Testis (tissue), 2 donors: ENCODE measurements at regions not wholly inside any gene's neighbourhood (a gene's known extent, or its start where the extent isn't known, plus 50 kb on each side); places are given as distances from the start of the nearest gene placed in this dataset.

ENCODE experiments used
- CTCF ChIP-seq, 3 experiments: fragments of 450-650 bp in 2 of 3; fragments of 200-600 bp in 1 of 3; sonication (generic) in 1 of 3; IDR thresholded peaks; one replicate each; pipeline ENCODE4 v1.5.1; 2016 to 2019; ENCODE audit warnings: antibody characterized with exemption in 3 of 3, mild to moderate bottlenecking in 2 of 3, moderate library complexity in 1 of 3
- POLR2A ChIP-seq: fragments of 450-650 bp; IDR thresholded peaks from one replicate; pipeline ENCODE4 v1.6.1; 2017; ENCODE audit warnings: antibody characterized with exemption, mild to moderate bottlenecking, moderate library complexity

GRCh38 chr2:241988146-241988545, 118.6 kb downstream of the RTP5 start:
- TF ChIP-seq CTCF (IDR thresholded peaks at IDR 0.05) (no peak), POLR2A (no peak)
